Ascending aorta (tissue), 2 donors: ENCODE measurements at regions not wholly inside any gene's neighbourhood (a gene's known extent, or its start where the extent isn't known, plus 50 kb on each side); places are given as distances from the start of the nearest gene placed in this dataset.

Experiments used
- DNase-seq, 2 donors: peaks; one replicate each; pipeline ENCODE4 v3.0.0-alpha.2; 2019; ENCODE audit warnings: low spot score in 2 of 2
- H3K27ac ChIP-seq, 2 donors: fragments of 200-600 bp; sonication (generic); one replicate each; pipeline ENCODE4 v1.5.1; 2016 to 2017; ENCODE audit warnings: mild to moderate bottlenecking in 1 of 2
- H3K27me3 ChIP-seq: fragments of 200-600 bp; sonication (generic); one replicate; pipeline ENCODE4 v1.5.1; 2017
- H3K36me3 ChIP-seq, 2 donors: fragments of 200-600 bp; sonication (generic); one replicate each; pipeline ENCODE4 v1.5.1; 2016
- H3K4me1 ChIP-seq, 2 donors: fragments of 200-600 bp; sonication (generic); one replicate each; pipeline ENCODE4 v1.5.1; 2016 to 2017; ENCODE audit warnings: mild to moderate bottlenecking in 1 of 2
- H3K4me3 ChIP-seq, 2 donors: fragments of 200-600 bp; sonication (generic); one replicate each; pipeline ENCODE4 v1.5.1; 2016 to 2017; ENCODE audit warnings: mild to moderate bottlenecking in 1 of 2
- H3K9me3 ChIP-seq, 2 donors: fragments of 200-600 bp; sonication (generic); one replicate each; pipeline ENCODE4 v1.5.1; 2016
- intact Hi-C: fragments of 100-400 bp; cut with DNase I; formaldehyde crosslinking; loops from one replicate; pipeline ENCODE4 v1.15.1; 2023
- TF ChIP-seq, protein P1 (sequence below), 3 experiments: fragments of 200-600 bp in 2 of 3; fragments of 450-650 bp in 1 of 3; sonication (generic) in 2 of 3; IDR thresholded peaks; one replicate each; pipeline ENCODE4 v1.5.1; 2016 to 2019; ENCODE audit warnings: antibody characterized with exemption in 3 of 3, mild to moderate bottlenecking in 1 of 3, moderate library complexity in 1 of 3

DNA sequence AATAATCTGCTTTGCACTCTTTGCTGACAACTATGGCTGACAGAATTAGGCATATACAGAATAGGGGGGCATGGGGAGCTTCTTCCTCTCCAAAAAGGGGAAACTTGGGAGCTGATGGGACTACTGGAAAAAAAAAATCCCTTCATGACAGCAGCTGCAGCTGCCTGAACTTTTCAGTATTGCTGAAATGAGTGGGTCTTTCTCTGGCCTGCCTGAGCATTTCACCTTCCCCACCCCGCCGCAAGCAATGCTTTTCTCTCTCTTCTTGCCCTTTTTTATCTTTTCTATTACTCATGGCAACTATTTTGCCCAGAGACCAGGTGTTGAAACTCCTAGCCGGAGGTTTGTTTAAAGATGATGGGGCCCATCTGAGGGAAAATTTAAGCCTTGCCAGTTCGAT lies 244.9 kb downstream of the SEMA3D start:
- H3K27me3 ChIP-seq, result no peaks in the 10 kb centered on the region
- peaks cover 0 to 4% of the 10 kb centered on the region in 2 donors for H3K4me1 ChIP-seq
- H3K4me3 ChIP-seq, result no peak overlapping the region
- no peak overlapping the region for H3K27ac ChIP-seq
- H3K36me3 ChIP-seq, result no peaks in the 10 kb centered on the region
- intact Hi-C loops, result no loop called here
- H3K9me3 ChIP-seq, result peaks cover 0 to 10% of the 10 kb centered on the region in 2 donors
- DNase-seq, result no peak
- TF ChIP-seq, protein P1, sequence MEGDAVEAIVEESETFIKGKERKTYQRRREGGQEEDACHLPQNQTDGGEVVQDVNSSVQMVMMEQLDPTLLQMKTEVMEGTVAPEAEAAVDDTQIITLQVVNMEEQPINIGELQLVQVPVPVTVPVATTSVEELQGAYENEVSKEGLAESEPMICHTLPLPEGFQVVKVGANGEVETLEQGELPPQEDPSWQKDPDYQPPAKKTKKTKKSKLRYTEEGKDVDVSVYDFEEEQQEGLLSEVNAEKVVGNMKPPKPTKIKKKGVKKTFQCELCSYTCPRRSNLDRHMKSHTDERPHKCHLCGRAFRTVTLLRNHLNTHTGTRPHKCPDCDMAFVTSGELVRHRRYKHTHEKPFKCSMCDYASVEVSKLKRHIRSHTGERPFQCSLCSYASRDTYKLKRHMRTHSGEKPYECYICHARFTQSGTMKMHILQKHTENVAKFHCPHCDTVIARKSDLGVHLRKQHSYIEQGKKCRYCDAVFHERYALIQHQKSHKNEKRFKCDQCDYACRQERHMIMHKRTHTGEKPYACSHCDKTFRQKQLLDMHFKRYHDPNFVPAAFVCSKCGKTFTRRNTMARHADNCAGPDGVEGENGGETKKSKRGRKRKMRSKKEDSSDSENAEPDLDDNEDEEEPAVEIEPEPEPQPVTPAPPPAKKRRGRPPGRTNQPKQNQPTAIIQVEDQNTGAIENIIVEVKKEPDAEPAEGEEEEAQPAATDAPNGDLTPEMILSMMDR (IDR thresholded peaks at IDR 0.05), result no peak

DNA sequence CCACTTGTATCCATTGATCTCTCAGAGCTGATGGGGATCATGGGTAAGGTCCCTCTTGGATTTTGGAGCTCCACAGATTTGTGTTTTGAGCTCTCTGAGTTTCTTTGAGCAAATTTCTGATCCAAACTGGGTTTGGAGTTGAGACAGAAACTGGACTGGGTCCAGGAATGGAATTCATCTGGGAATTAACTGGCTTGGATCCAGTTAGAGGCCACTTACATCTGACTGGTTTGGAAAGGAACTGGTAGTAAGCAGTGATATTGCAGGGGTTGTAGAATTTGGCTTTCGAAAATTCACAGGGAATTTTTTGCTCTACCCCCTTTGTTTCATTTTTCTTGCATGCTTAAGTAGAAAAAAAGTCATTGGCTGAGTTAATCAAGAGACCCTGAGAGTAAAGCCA lies 245.6 kb downstream of the SEMA3D start:
- TF ChIP-seq, protein P1 (IDR thresholded peaks at IDR 0.05), result no peak
- Histone ChIP-seq H3K4me3 (no peak overlapping the region), H3K27ac (no peak overlapping the region), H3K36me3 (no peaks in the 10 kb centered on the region), H3K9me3 (peaks cover 0 to 10% of the 10 kb centered on the region in 2 donors), H3K4me1 (peaks cover 0 to 4% of the 10 kb centered on the region in 2 donors), H3K27me3 (no peaks in the 10 kb centered on the region)
- no peak for DNase-seq
- intact Hi-C loops, result no loop called here

DNA sequence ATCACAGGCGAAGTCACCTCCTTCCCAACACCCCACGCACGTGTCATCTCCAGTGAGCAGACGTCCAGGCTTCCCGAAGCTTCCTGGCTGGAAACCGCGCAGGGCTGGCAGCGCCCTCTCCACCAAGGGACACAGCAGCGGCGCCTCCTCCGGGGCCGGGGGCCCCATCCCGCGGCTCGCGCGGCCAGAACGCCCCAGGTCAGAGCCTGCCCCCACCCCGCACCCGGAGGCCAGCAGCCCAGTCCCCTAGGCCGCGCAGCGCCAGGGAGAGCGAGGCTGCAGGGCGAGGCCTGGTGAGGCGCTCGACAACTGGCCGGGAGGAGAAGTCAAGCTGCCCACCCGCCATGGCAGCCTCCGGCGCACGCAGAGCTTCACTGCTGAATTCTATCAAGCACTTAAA lies 247.0 kb downstream of the SEMA3D start:
- intact Hi-C loops, result no loop called here
- DNase-seq, result no peak
- Histone ChIP-seq H3K36me3 (no peaks in the 10 kb centered on the region), H3K27ac (no peak overlapping the region), H3K4me1 (peaks cover 0 to 4% of the 10 kb centered on the region in 2 donors), H3K27me3 (no peaks in the 10 kb centered on the region), H3K4me3 (no peak overlapping the region), H3K9me3 (peaks cover 0 to 10% of the 10 kb centered on the region in 2 donors)
- TF ChIP-seq, protein P1 (IDR thresholded peaks at IDR 0.05), result no peak

DNA sequence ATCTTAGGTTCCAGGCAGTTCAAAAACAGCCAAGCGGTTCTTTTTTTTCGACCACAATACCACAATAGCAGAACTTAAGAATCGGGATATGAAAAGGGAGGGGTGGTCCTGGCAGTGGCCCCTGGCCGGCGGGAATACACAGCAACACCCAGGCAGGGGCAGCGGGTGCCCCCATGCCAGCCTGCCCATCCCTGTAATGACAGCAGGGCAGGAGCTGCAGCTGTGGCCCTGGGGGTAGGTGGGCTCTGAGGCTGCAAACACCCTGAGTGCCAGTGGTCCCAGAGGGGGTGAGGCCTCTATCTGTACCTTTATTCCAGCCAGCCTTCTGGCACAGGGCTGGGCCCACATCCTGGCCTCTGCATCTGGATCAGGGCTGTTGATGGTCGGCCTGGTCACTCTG lies 247.4 kb downstream of the SEMA3D start:
- TF ChIP-seq, protein P1 (IDR thresholded peaks at IDR 0.05), result no peak
- peaks cover 0 to 4% of the 10 kb centered on the region in 2 donors for H3K4me1 ChIP-seq
- H3K4me3 ChIP-seq, result no peak overlapping the region
- H3K27me3 ChIP-seq, result no peaks in the 10 kb centered on the region
- intact Hi-C loops, result no loop called here
- no peak for DNase-seq
- H3K36me3 ChIP-seq, result no peaks in the 10 kb centered on the region
- no peak overlapping the region for H3K27ac ChIP-seq
- peaks cover 0 to 10% of the 10 kb centered on the region in 2 donors for H3K9me3 ChIP-seq

DNA sequence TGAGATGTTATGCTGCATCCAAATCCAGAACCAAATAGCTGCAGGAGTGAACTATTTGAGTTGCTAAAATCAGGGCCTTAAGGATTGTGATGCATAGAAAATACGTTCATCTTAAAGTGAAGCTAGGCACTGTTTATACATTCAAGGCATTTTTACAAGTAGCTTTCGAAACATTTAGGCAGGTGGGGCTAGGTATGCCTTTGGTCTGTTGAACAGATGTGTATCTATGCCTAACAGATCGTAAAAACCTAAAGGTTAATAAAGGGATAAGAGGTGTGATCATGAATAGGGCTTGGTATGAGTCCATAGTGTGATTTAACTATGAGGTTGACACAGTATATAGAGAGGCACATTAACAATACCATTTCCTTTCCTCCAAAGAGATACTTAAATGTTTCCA lies 262.5 kb downstream of the SEMA3D start:
- Histone ChIP-seq H3K9me3 (peaks cover 0 to 9% of the 10 kb centered on the region in 2 donors), H3K27me3 (no peaks in the 10 kb centered on the region), H3K36me3 (no peaks in the 10 kb centered on the region), H3K4me1 (peaks cover 0 to 2% of the 10 kb centered on the region in 2 donors), H3K4me3 (no peak overlapping the region), H3K27ac (no peak overlapping the region)
- intact Hi-C loops, result no loop called here
- TF ChIP-seq, protein P1 (IDR thresholded peaks at IDR 0.05), result no peak
- no peak for DNase-seq

DNA sequence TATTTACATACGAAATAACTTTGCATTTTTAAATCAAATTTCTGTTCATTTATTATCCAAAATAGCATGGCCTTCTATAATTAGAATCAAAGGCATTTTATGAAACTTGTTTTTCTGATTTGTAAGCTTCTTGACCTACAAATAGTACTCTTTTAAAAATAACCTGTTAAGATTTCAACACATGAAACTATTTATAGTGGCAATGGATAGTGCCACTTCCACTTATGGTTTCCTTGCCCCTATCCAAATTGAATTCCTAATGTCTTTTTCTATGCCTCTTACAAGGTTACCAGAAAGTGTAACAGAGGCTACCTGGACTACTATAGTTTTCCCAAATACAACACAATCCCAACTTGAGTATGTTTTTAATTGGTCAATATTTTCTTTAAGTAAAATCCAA lies 263.5 kb downstream of the SEMA3D start:
- Histone ChIP-seq H3K4me3 (no peak overlapping the region), H3K27me3 (no peaks in the 10 kb centered on the region), H3K9me3 (peaks cover 0 to 9% of the 10 kb centered on the region in 2 donors), H3K4me1 (peaks cover 0 to 2% of the 10 kb centered on the region in 2 donors), H3K27ac (no peak overlapping the region), H3K36me3 (no peaks in the 10 kb centered on the region)
- TF ChIP-seq, protein P1 (IDR thresholded peaks at IDR 0.05), result no peak
- DNase-seq, result no peak
- intact Hi-C loops, result no loop called here
